H7 (cell line): ENCODE measurements at regions not wholly inside any gene's neighbourhood (a gene's known extent, or its start where the extent isn't known, plus 50 kb on each side); places are given as distances from the start of the nearest gene placed in this dataset.
"Not testable (repeated sequence)": the region's sequence is repeated elsewhere in the genome, so short reads cannot be mapped to it uniquely, and the experiment has no call there.

ENCODE experiments used
- DNase-seq: peaks from one replicate; pipeline ENCODE4 v3.0.0; 2012
- H3K27me3 ChIP-seq: 2 replicates; pipeline ENCODE4 v1.6.0; 2011; ENCODE audit warnings: mild to moderate bottlenecking, low read length; ENCODE audit not compliant: control insufficient read depth, insufficient read depth
- H3K36me3 ChIP-seq: replicated peaks from 2 replicates; pipeline ENCODE4 v1.5.1; 2011; ENCODE audit warnings: low read length; ENCODE audit not compliant: control insufficient read depth, insufficient read depth
- H3K4me3 ChIP-seq: 2 replicates; pipeline ENCODE4 v1.5.1; 2011; ENCODE audit warnings: low read depth, mild to moderate bottlenecking, control low read depth, low read length, moderate library complexity; ENCODE audit not compliant: insufficient read depth

DNA sequence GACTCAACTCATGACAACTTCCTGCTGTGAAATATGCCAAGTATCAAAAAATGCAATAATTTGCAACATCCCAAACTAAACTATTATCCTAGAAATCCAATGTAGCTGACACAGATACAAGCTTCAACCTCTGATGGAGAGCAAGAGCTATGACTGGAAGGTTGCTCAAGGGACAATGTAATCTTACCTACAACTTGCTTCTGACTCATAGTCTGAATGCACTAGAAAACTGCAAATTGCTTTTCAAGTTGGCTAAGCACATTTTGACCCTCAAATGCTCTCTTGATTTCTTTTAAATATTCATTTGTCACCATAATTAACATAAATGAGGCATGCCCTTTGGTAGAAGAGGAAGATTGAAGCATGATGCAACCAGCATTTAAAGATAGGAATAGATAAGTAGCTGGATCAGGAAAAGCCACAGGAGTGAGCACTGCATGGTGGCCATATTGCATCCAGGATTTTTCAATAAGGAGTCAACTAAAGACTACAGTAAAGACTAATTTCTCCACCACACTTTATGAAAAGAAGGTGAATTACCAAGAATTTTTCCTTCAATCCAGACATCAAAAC, 630.8 kb upstream of the GBE1 start:
- DNase-seq = no peak
- Histone ChIP-seq H3K36me3 (no peaks in the 10 kb centered on the region), H3K4me3 (no peak overlapping the region), H3K27me3 (no peaks in the 10 kb centered on the region)

GRCh38 chr3:82390868-82391267, 629.4 kb upstream of the GBE1 start:
- H3K4me3 ChIP-seq = no peak overlapping the region
- no peak for DNase-seq
- H3K27me3 ChIP-seq = no peaks in the 10 kb centered on the region
- no peaks in the 10 kb centered on the region for H3K36me3 ChIP-seq

GRCh38 chr3:82386647-82387046, 625.2 kb upstream of the GBE1 start:
- no peak for DNase-seq
- Histone ChIP-seq H3K4me3 (no peak overlapping the region), H3K36me3 (no peaks in the 10 kb centered on the region), H3K27me3 (no peaks in the 10 kb centered on the region)

GRCh38 chr3:82384181-82384580, 622.7 kb upstream of the GBE1 start:
- DNase-seq = no peak

GRCh38 chr3:82382831-82383230, 621.4 kb upstream of the GBE1 start:
- no peak for DNase-seq
- H3K36me3 ChIP-seq = no peaks in the 10 kb centered on the region
- no peaks in the 10 kb centered on the region for H3K27me3 ChIP-seq
- H3K4me3 ChIP-seq = no peak overlapping the region

More at GRCh38 chr3:82384181-82384580, 622.7 kb upstream of the GBE1 start:
- H3K27me3 ChIP-seq = no peaks in the 10 kb centered on the region
- H3K4me3 ChIP-seq = no peak overlapping the region
- H3K36me3 ChIP-seq = no peaks in the 10 kb centered on the region

- no peaks in the 10 kb centered on the region for H3K27me3 ChIP-seq
- no peak for DNase-seq
- no peak overlapping the region for H3K4me3 ChIP-seq
Measured at GRCh38 chr3:82378392-82378791, 616.9 kb upstream of the GBE1 start.

GRCh38 chr3:82376883-82377282, 615.4 kb upstream of the GBE1 start:
- DNase-seq = no peak
- no peaks in the 10 kb centered on the region for H3K36me3 ChIP-seq
- no peaks in the 10 kb centered on the region for H3K27me3 ChIP-seq
- no peak overlapping the region for H3K4me3 ChIP-seq

More at GRCh38 chr3:82378392-82378791, 616.9 kb upstream of the GBE1 start:
- H3K36me3 ChIP-seq = no peaks in the 10 kb centered on the region

DNA sequence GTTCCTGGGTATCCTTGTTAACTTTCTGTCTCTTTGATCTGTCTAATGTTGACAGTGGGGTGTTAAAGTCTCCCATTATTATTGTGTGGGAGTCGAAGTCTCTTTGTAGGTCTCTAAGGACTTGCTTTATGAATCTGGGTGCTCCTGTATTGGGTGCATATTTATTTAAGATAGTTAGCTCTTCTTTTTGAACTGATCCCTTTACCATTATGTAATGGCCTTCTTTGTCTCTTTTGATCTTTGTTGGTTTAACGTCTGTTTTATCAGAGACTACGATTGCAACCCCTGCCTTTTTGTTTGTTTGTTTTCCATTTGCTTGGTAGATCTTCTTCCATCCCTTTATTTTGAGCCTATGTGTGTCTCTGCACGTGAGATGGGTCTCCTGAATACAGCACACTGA, 612.4 kb upstream of the GBE1 start:
- not testable (repeated sequence) for H3K27me3 ChIP-seq, H3K36me3 ChIP-seq, DNase-seq, H3K4me3 ChIP-seq

- Histone ChIP-seq H3K4me3 (no peak overlapping the region), H3K36me3 (no peaks in the 10 kb centered on the region), H3K27me3 (no peaks in the 10 kb centered on the region)
- no peak for DNase-seq
Measured at GRCh38 chr3:82364827-82365226, 603.4 kb upstream of the GBE1 start.

- DNase-seq = no peak
- Histone ChIP-seq H3K27me3 (no peaks in the 10 kb centered on the region), H3K36me3 (no peaks in the 10 kb centered on the region), H3K4me3 (no peak overlapping the region)
Measured at GRCh38 chr3:82363131-82363530, 601.7 kb upstream of the GBE1 start.

GRCh38 chr3:82355228-82355627, 593.8 kb upstream of the GBE1 start:
- DNase-seq = no peak
- Histone ChIP-seq H3K27me3 (no peaks in the 10 kb centered on the region), H3K4me3 (no peak overlapping the region), H3K36me3 (no peaks in the 10 kb centered on the region)

DNA sequence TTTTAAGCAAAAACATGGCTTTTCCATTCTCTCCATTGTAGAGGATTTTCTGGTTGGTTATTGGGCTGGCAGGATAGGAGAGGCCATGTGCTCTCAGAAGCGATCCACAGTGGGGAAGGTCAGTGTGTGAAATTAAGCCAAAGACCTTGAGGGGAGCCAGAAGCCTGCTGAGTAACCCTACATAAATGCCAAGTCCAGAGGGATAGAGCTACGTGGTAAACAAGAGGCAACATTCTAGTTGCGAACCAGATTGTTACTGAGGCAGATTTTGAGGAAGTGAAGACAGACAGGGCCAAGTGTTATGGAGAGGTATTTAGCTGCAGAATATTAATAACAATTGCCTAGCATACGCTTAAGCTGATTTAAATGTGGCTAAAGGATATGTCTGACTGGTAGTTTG, 592.8 kb upstream of the GBE1 start:
- no peak for DNase-seq
- no peak overlapping the region for H3K4me3 ChIP-seq
- no peaks in the 10 kb centered on the region for H3K36me3 ChIP-seq
- H3K27me3 ChIP-seq = no peaks in the 10 kb centered on the region

DNA sequence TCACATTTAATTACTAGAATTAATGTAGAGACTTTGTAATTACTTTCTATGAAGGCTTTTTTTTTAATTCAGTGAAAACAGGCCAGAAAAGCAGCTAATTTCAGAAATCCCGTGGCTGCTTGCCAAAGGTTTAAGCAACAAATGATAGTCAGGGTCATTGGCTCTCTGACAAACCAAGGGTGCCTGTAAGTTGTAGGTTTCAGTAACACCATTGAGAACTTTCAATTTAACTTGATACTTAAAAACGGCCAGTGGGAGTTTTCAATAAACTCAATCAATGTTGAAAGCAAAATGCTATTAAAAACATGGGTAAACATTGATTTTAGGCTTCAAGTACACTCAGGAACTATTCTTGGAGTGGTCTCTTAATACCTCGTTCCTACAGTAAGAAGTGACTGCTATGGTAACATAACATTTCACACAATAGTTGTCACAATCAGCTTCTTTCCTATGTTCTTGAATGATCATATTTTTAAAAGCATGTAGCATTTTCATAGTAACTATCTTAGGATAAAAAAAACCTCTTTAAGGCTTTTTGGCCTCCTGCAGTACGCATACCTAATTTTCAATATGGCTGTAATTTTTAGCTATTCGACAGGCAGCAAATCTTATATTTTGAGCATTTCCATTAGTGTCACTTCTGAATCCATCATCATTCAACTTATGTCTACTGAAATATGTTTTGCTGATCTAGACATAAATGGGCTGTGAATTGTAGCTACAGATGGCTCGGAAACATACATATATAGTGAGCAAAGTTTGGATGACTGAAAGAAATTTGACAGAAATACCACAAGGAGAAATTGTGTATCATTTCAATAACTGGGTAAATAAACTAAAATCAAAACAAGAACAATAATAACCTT, 592.1 kb upstream of the GBE1 start:
- Histone ChIP-seq H3K27me3 (no peaks in the 10 kb centered on the region), H3K36me3 (no peaks in the 10 kb centered on the region), H3K4me3 (no peak overlapping the region)
- no peak for DNase-seq

DNA sequence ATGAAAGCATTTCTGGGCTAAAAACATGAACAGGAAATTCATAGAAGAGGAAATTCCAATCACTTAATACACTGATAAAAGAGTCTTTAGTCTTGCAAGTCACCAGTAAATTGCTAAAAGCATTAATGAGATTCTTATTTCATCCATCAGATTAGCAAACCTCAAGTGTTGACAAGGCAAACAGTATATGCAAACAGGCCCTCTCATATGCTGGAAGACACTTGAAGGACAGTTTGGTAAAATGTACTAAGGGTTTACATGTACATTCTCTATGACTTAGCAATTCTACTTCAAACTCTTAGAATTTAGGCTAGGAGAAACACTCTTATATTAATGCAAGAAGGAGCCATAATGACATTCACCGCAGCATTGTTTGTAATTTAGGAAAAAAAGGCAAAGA, 586.1 kb upstream of the GBE1 start:
- no peak for DNase-seq
- no peaks in the 10 kb centered on the region for H3K36me3 ChIP-seq
- no peak overlapping the region for H3K4me3 ChIP-seq
- H3K27me3 ChIP-seq = no peaks in the 10 kb centered on the region

GRCh38 chr3:82342521-82342920, 581.1 kb upstream of the GBE1 start:
- DNase-seq = no peak

More at GRCh38 chr3:82342521-82342920, 581.1 kb upstream of the GBE1 start:
- H3K36me3 ChIP-seq = no peaks in the 10 kb centered on the region
- H3K4me3 ChIP-seq = no peak overlapping the region
- H3K27me3 ChIP-seq = no peaks in the 10 kb centered on the region
